ENCODE measurements at regions not wholly inside any gene's neighbourhood (a gene's known extent, or its start where the extent isn't known, plus 50 kb on each side); places are given as distances from the start of the nearest gene placed in this dataset.

- no peaks in the 10 kb centered on the region for H3K9me3 ChIP-seq
- TF ChIP-seq POLR2AphosphoS5 (IDR thresholded peaks at IDR 0.05) (no peak), POLR2A (IDR thresholded peaks at IDR 0.05; ENCODE audit: low read depth) (no peak), EP300 (IDR thresholded peaks at IDR 0.05) (no peak), CTCF (IDR thresholded peaks at IDR 0.05) (no peak)
- peaks cover 0 to 21% (median 6%) of the 10 kb centered on the region in 4 donors for H3K4me1 ChIP-seq
- no peak overlapping the region for H3K4me3 ChIP-seq
- WGBS: 77% methylated on average over 6 of the region's 6 CpGs
- intact Hi-C loops (cut with DNase I): no loop called here
- DNase-seq (ENCODE audit: extremely low spot score): no peak
- H3K27ac ChIP-seq (replicated peaks in 1 of 4): no peak overlapping the region
- H3K36me3 ChIP-seq: no peaks in the 10 kb centered on the region
- no peaks in the 10 kb centered on the region for H3K27me3 ChIP-seq
These were observed 510.5 kb downstream of the CCSER2 start for GRCh38 chr10:84838851-84839250.

GRCh38 chr10:84842593-84842992, 514.2 kb downstream of the CCSER2 start:
- intact Hi-C loops (cut with DNase I): no loop called here
- Histone ChIP-seq H3K4me1 (peaks cover 0 to 16% (median 3%) of the 10 kb centered on the region in 4 donors), H3K4me3 (no peak overlapping the region), H3K27me3 (no peaks in the 10 kb centered on the region), H3K9me3 (no peaks in the 10 kb centered on the region), H3K27ac (replicated peaks in 1 of 4) (no peak overlapping the region), H3K36me3 (no peaks in the 10 kb centered on the region)
- TF ChIP-seq EP300 (IDR thresholded peaks at IDR 0.05) (no peak), CTCF (IDR thresholded peaks at IDR 0.05) (no peak), POLR2AphosphoS5 (IDR thresholded peaks at IDR 0.05) (no peak), POLR2A (IDR thresholded peaks at IDR 0.05; ENCODE audit: low read depth) (no peak)
- no peak for DNase-seq (ENCODE audit: extremely low spot score)

GRCh38 chr10:84844461-84844860, 516.1 kb downstream of the CCSER2 start:
- peaks cover 0 to 9% (median 0%) of the 10 kb centered on the region in 4 donors for H3K4me1 ChIP-seq
- H3K36me3 ChIP-seq: no peaks in the 10 kb centered on the region
- H3K4me3 ChIP-seq: no peak overlapping the region
- no peak for DNase-seq (ENCODE audit: extremely low spot score)
- no peaks in the 10 kb centered on the region for H3K9me3 ChIP-seq
- no peak overlapping the region for H3K27ac ChIP-seq (replicated peaks in 1 of 4)
- TF ChIP-seq CTCF (IDR thresholded peaks at IDR 0.05) (no peak), POLR2AphosphoS5 (IDR thresholded peaks at IDR 0.05) (no peak), EP300 (IDR thresholded peaks at IDR 0.05) (no peak), POLR2A (IDR thresholded peaks at IDR 0.05; ENCODE audit: low read depth) (no peak)
- intact Hi-C loops (cut with DNase I): no loop called here
- WGBS: 37% methylated on average over 2 of the region's 2 CpGs
- no peaks in the 10 kb centered on the region for H3K27me3 ChIP-seq

GRCh38 chr10:84845628-84846261, 517.4 kb downstream of the CCSER2 start:
- H3K36me3 ChIP-seq: no peaks in the 10 kb centered on the region
- WGBS: 91% methylated on average over 2 of the region's 2 CpGs
- TF ChIP-seq POLR2AphosphoS5 (IDR thresholded peaks at IDR 0.05) (no peak), CTCF (IDR thresholded peaks at IDR 0.05) (no peak), POLR2A (IDR thresholded peaks at IDR 0.05; ENCODE audit: low read depth) (no peak), EP300 (IDR thresholded peaks at IDR 0.05) (no peak)
- H3K4me3 ChIP-seq: no peak overlapping the region
- no peaks in the 10 kb centered on the region for H3K9me3 ChIP-seq
- intact Hi-C loops (cut with DNase I): no loop called here
- no peak for DNase-seq (ENCODE audit: extremely low spot score)
- H3K27ac ChIP-seq (replicated peaks in 1 of 4): no peak overlapping the region
- peaks cover 0 to 9% (median 0%) of the 10 kb centered on the region in 4 donors for H3K4me1 ChIP-seq
- H3K27me3 ChIP-seq: no peaks in the 10 kb centered on the region
